ENCODE measurements at regions not wholly inside any gene's neighbourhood (a gene's known extent, or its start where the extent isn't known, plus 50 kb on each side); places are given as distances from the start of the nearest gene placed in this dataset.

GRCh38 chr9:120324461-120324860 lies 255.5 kb downstream of the CDK5RAP2 start:
- WGBS = 98% methylated on average over 2 of the region's 2 CpGs
- Histone ChIP-seq H3K9me3 (ENCODE audit: control insufficient read depth in 2 of 2, insufficient read depth in 1 of 2, low read length in 1 of 2) (no peaks in the 10 kb centered on the region), H3K4me3 (ENCODE audit: low read length in 2 of 2) (no peak overlapping the region), H3K27ac (ENCODE audit: low read depth in 1 of 2, low read length in 1 of 2) (no peak overlapping the region), H3K4me1 (ENCODE audit: control insufficient read depth in 2 of 2, insufficient read depth in 2 of 2, low read length in 2 of 2) (no peaks in the 10 kb centered on the region), H3K27me3 (ENCODE audit: control insufficient read depth in 2 of 2, insufficient read depth in 1 of 2, low read length in 1 of 2) (peaks cover 0 to 3% of the 10 kb centered on the region in 2 donors), H3K36me3 (ENCODE audit: control insufficient read depth in 2 of 2, insufficient read depth in 2 of 2, low read length in 1 of 2) (no peaks in the 10 kb centered on the region)
- no peak for DNase-seq (ENCODE audit: low read depth in 6 of 9, low spot score in 9 of 9)

- H3K27me3 ChIP-seq (ENCODE audit: control insufficient read depth in 2 of 2, insufficient read depth in 1 of 2, low read length in 1 of 2) = peaks cover 0 to 3% of the 10 kb centered on the region in 2 donors
- DNase-seq (ENCODE audit: low read depth in 6 of 9, low spot score in 9 of 9) = no peak
- 75% methylated on average over 1 of the region's 1 CpG for WGBS
Observed at GRCh38 chr9:120323125-120323524, 256.8 kb downstream of the CDK5RAP2 start.

DNA sequence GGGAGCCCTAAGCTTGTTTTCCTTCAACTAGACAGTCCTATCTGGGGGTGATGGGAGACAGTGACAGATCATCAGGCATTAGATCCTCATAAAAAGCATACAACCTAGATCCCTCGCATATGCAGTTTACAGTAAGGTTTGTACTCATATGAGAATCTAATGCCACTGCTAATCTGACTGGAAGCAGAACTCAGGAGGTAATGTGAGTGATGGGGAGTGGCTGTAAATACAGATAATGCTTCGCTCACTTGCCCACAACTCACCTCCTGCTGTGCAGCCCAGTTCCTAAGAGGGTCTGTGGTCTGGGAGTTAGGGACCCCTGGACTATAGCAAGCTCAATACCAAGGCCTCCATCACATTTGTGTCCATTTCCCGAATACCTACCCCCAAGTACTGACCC lies 260.5 kb downstream of the CDK5RAP2 start:
- Histone ChIP-seq H3K27ac (ENCODE audit: low read depth in 1 of 2, low read length in 1 of 2) (no peak overlapping the region), H3K4me3 (ENCODE audit: low read length in 2 of 2) (no peak overlapping the region), H3K4me1 (ENCODE audit: control insufficient read depth in 2 of 2, insufficient read depth in 2 of 2, low read length in 2 of 2) (no peaks in the 10 kb centered on the region), H3K36me3 (ENCODE audit: control insufficient read depth in 2 of 2, insufficient read depth in 2 of 2, low read length in 1 of 2) (no peaks in the 10 kb centered on the region), H3K27me3 (ENCODE audit: control insufficient read depth in 2 of 2, insufficient read depth in 1 of 2, low read length in 1 of 2) (no peaks in the 10 kb centered on the region), H3K9me3 (ENCODE audit: control insufficient read depth in 2 of 2, insufficient read depth in 1 of 2, low read length in 1 of 2) (no peaks in the 10 kb centered on the region)
- DNase-seq (ENCODE audit: low read depth in 6 of 9, low spot score in 9 of 9) = no peak
- 90% methylated on average over 3 of the region's 3 CpGs for WGBS

More at GRCh38 chr9:120323125-120323524, 256.8 kb downstream of the CDK5RAP2 start:
- no peaks in the 10 kb centered on the region for H3K4me1 ChIP-seq (ENCODE audit: control insufficient read depth in 2 of 2, insufficient read depth in 2 of 2, low read length in 2 of 2)
- H3K36me3 ChIP-seq (ENCODE audit: control insufficient read depth in 2 of 2, insufficient read depth in 2 of 2, low read length in 1 of 2) = no peaks in the 10 kb centered on the region
- H3K4me3 ChIP-seq (ENCODE audit: low read length in 2 of 2) = no peak overlapping the region
- H3K9me3 ChIP-seq (ENCODE audit: control insufficient read depth in 2 of 2, insufficient read depth in 1 of 2, low read length in 1 of 2) = no peaks in the 10 kb centered on the region
- no peak overlapping the region for H3K27ac ChIP-seq (ENCODE audit: low read depth in 1 of 2, low read length in 1 of 2)

GRCh38 chr9:120315154-120315553 lies 264.8 kb downstream of the CDK5RAP2 start:
- Histone ChIP-seq H3K4me1 (ENCODE audit: control insufficient read depth in 2 of 2, insufficient read depth in 2 of 2, low read length in 2 of 2) (no peaks in the 10 kb centered on the region), H3K27me3 (ENCODE audit: control insufficient read depth in 2 of 2, insufficient read depth in 1 of 2, low read length in 1 of 2) (no peaks in the 10 kb centered on the region), H3K27ac (ENCODE audit: low read depth in 1 of 2, low read length in 1 of 2) (no peak overlapping the region), H3K4me3 (ENCODE audit: low read length in 2 of 2) (no peak overlapping the region), H3K36me3 (ENCODE audit: control insufficient read depth in 2 of 2, insufficient read depth in 2 of 2, low read length in 1 of 2) (no peaks in the 10 kb centered on the region), H3K9me3 (ENCODE audit: control insufficient read depth in 2 of 2, insufficient read depth in 1 of 2, low read length in 1 of 2) (no peaks in the 10 kb centered on the region)
- no peak for DNase-seq (ENCODE audit: low read depth in 6 of 9, low spot score in 9 of 9)
- 90% methylated on average over 3 of the region's 3 CpGs for WGBS

GRCh38 chr9:120312031-120312430 lies 267.9 kb downstream of the CDK5RAP2 start:
- 64% methylated on average over 2 of the region's 2 CpGs for WGBS
- no peaks in the 10 kb centered on the region for H3K9me3 ChIP-seq (ENCODE audit: control insufficient read depth in 2 of 2, insufficient read depth in 1 of 2, low read length in 1 of 2)
- no peaks in the 10 kb centered on the region for H3K4me1 ChIP-seq (ENCODE audit: control insufficient read depth in 2 of 2, insufficient read depth in 2 of 2, low read length in 2 of 2)
- no peak for DNase-seq (ENCODE audit: low read depth in 6 of 9, low spot score in 9 of 9)
- no peak overlapping the region for H3K4me3 ChIP-seq (ENCODE audit: low read length in 2 of 2)
- no peaks in the 10 kb centered on the region for H3K36me3 ChIP-seq (ENCODE audit: control insufficient read depth in 2 of 2, insufficient read depth in 2 of 2, low read length in 1 of 2)
- H3K27ac ChIP-seq (ENCODE audit: low read depth in 1 of 2, low read length in 1 of 2) = no peak overlapping the region
- H3K27me3 ChIP-seq (ENCODE audit: control insufficient read depth in 2 of 2, insufficient read depth in 1 of 2, low read length in 1 of 2) = no peaks in the 10 kb centered on the region

DNA sequence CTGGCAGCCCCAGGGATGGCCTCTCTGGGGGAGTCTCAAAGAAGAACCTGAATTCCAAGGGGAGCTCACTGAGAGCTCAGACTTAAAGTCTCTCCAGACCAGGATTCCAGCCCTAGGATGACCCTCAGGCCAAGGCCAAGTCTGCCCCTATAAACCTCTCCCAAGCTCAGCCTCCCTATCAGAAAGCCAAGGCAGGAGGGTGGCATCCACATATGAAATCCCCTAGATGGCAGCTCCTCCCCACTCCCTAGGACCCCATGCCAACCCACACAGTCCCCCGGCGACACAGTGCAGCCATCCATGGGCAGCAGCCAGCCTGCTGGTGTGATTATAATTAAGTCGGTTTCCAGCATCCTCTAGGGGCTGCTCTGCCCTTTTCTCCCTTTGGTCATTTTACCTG lies 269.9 kb downstream of the CDK5RAP2 start:
- Histone ChIP-seq H3K27me3 (ENCODE audit: control insufficient read depth in 2 of 2, insufficient read depth in 1 of 2, low read length in 1 of 2) (no peaks in the 10 kb centered on the region), H3K4me3 (ENCODE audit: low read length in 2 of 2) (no peak overlapping the region), H3K9me3 (ENCODE audit: control insufficient read depth in 2 of 2, insufficient read depth in 1 of 2, low read length in 1 of 2) (no peaks in the 10 kb centered on the region), H3K36me3 (ENCODE audit: control insufficient read depth in 2 of 2, insufficient read depth in 2 of 2, low read length in 1 of 2) (no peaks in the 10 kb centered on the region), H3K4me1 (ENCODE audit: control insufficient read depth in 2 of 2, insufficient read depth in 2 of 2, low read length in 2 of 2) (no peaks in the 10 kb centered on the region), H3K27ac (ENCODE audit: low read depth in 1 of 2, low read length in 1 of 2) (no peak overlapping the region)
- no peak for DNase-seq (ENCODE audit: low read depth in 6 of 9, low spot score in 9 of 9)
- WGBS = 94% methylated on average over 3 of the region's 3 CpGs

- H3K4me3 ChIP-seq (ENCODE audit: low read length in 2 of 2) = no peak overlapping the region
- no peak for DNase-seq (ENCODE audit: low read depth in 6 of 9, low spot score in 9 of 9)
- H3K27me3 ChIP-seq (ENCODE audit: control insufficient read depth in 2 of 2, insufficient read depth in 1 of 2, low read length in 1 of 2) = no peaks in the 10 kb centered on the region
- H3K4me1 ChIP-seq (ENCODE audit: control insufficient read depth in 2 of 2, insufficient read depth in 2 of 2, low read length in 2 of 2) = no peaks in the 10 kb centered on the region
- H3K9me3 ChIP-seq (ENCODE audit: control insufficient read depth in 2 of 2, insufficient read depth in 1 of 2, low read length in 1 of 2) = no peaks in the 10 kb centered on the region
- WGBS = 41% methylated on average over 3 of the region's 3 CpGs
- H3K36me3 ChIP-seq (ENCODE audit: control insufficient read depth in 2 of 2, insufficient read depth in 2 of 2, low read length in 1 of 2) = no peaks in the 10 kb centered on the region
- H3K27ac ChIP-seq (ENCODE audit: low read depth in 1 of 2, low read length in 1 of 2) = no peak overlapping the region
Observed at GRCh38 chr9:120308495-120308894, 271.5 kb downstream of the CDK5RAP2 start.

DNA sequence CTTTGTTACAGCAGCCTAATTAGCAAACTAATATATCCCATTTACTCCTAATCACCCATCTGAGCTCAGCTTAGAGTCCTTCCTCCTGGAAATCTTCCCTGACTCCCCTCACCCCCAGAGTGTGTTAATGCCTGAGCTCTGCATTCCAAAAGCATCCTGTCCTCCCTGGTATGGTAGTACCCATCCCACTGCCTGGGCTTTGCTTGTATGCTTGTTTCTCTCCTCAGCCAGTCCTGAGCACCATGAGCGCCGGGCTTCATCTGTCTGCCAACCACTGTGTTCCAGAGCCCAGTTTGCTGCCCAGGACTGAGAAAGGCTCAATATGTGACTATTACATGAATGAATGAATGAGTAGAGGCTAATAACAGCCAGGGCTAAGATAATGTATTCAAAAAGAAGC lies 272.4 kb downstream of the CDK5RAP2 start:
- no peak for DNase-seq (ENCODE audit: low read depth in 6 of 9, low spot score in 9 of 9)
- 90% methylated on average over 2 of the region's 2 CpGs for WGBS
- Histone ChIP-seq H3K27ac (ENCODE audit: low read depth in 1 of 2, low read length in 1 of 2) (no peak overlapping the region), H3K36me3 (ENCODE audit: control insufficient read depth in 2 of 2, insufficient read depth in 2 of 2, low read length in 1 of 2) (no peaks in the 10 kb centered on the region), H3K4me3 (ENCODE audit: low read length in 2 of 2) (no peak overlapping the region), H3K9me3 (ENCODE audit: control insufficient read depth in 2 of 2, insufficient read depth in 1 of 2, low read length in 1 of 2) (no peaks in the 10 kb centered on the region), H3K4me1 (ENCODE audit: control insufficient read depth in 2 of 2, insufficient read depth in 2 of 2, low read length in 2 of 2) (no peaks in the 10 kb centered on the region), H3K27me3 (ENCODE audit: control insufficient read depth in 2 of 2, insufficient read depth in 1 of 2, low read length in 1 of 2) (no peaks in the 10 kb centered on the region)

DNA sequence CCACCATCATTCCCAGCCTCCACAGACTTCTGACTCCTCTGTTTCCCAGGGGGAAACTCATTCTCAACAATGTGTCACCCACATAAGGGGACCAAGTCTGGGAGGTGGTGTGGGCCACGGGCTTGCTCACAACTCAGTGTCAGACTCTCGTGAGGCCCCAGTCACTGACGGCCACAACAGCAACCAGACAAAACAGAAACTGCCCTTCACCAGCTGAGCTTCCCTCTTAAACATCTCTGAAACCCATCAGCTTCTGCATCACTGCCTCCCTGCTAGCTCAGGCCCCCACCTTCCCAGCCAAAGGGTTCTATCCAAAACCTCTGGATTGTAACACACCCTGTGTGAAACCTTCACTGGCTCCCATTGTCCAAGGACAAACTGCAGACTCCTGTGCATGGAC lies 273.4 kb downstream of the CDK5RAP2 start:
- H3K27me3 ChIP-seq (ENCODE audit: control insufficient read depth in 2 of 2, insufficient read depth in 1 of 2, low read length in 1 of 2) = no peaks in the 10 kb centered on the region
- no peaks in the 10 kb centered on the region for H3K9me3 ChIP-seq (ENCODE audit: control insufficient read depth in 2 of 2, insufficient read depth in 1 of 2, low read length in 1 of 2)
- H3K36me3 ChIP-seq (ENCODE audit: control insufficient read depth in 2 of 2, insufficient read depth in 2 of 2, low read length in 1 of 2) = no peaks in the 10 kb centered on the region
- H3K27ac ChIP-seq (ENCODE audit: low read depth in 1 of 2, low read length in 1 of 2) = no peak overlapping the region
- WGBS = 92% methylated on average over 3 of the region's 3 CpGs
- DNase-seq (ENCODE audit: low read depth in 6 of 9, low spot score in 9 of 9) = no peak
- no peaks in the 10 kb centered on the region for H3K4me1 ChIP-seq (ENCODE audit: control insufficient read depth in 2 of 2, insufficient read depth in 2 of 2, low read length in 2 of 2)
- no peak overlapping the region for H3K4me3 ChIP-seq (ENCODE audit: low read length in 2 of 2)

DNA sequence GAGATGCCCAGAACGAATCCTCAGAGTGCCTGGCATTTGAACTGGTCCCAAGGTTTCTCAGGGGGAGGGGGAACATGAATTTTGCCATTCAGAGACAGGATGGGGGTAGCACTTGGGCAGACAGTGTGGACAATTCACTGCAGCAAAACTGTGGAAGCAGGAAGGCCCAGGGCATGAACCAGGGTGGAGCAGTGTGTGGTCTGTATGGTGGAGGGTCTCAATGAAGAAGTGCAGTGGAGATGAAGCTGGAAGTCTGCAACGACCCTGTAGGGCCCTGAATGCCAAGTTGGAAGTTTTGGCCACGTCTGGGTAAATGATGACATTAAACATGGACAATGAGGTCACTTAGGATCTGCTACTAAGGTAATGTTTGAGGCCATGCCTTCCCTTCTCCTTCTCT lies 273.9 kb downstream of the CDK5RAP2 start:
- H3K27me3 ChIP-seq (ENCODE audit: control insufficient read depth in 2 of 2, insufficient read depth in 1 of 2, low read length in 1 of 2) = no peaks in the 10 kb centered on the region
- H3K4me1 ChIP-seq (ENCODE audit: control insufficient read depth in 2 of 2, insufficient read depth in 2 of 2, low read length in 2 of 2) = no peaks in the 10 kb centered on the region
- H3K4me3 ChIP-seq (ENCODE audit: low read length in 2 of 2) = no peak overlapping the region
- no peak for DNase-seq (ENCODE audit: low read depth in 6 of 9, low spot score in 9 of 9)
- no peaks in the 10 kb centered on the region for H3K9me3 ChIP-seq (ENCODE audit: control insufficient read depth in 2 of 2, insufficient read depth in 1 of 2, low read length in 1 of 2)
- 68% methylated on average over 3 of the region's 3 CpGs for WGBS
- no peak overlapping the region for H3K27ac ChIP-seq (ENCODE audit: low read depth in 1 of 2, low read length in 1 of 2)
- H3K36me3 ChIP-seq (ENCODE audit: control insufficient read depth in 2 of 2, insufficient read depth in 2 of 2, low read length in 1 of 2) = no peaks in the 10 kb centered on the region

Measured in thymus (tissue), 11 donors.